Right lobe of liver (tissue), 6 donors: ENCODE measurements at regions not wholly inside any gene's neighbourhood (a gene's known extent, or its start where the extent isn't known, plus 50 kb on each side); places are given as distances from the start of the nearest gene placed in this dataset.

ENCODE experiments used
- ATAC-seq, 4 donors: fragments of 200-7000 bp; cut with Tn5 transposase; one replicate each; pipeline ENCODE4 v1.9.1; 2020; ENCODE audit warnings: mild to moderate bottlenecking in 4 of 4, moderate library complexity in 4 of 4
- DNase-seq, 3 donors: peaks; one replicate each; pipeline ENCODE4 v3.0.0-alpha.2; 2020
- H3K27ac ChIP-seq, 3 donors: fragments of 200-600 bp; one replicate each; pipeline ENCODE4 v1.8.0; 2022
- H3K27me3 ChIP-seq, 2 donors: fragments of 200-600 bp; one replicate each; pipeline ENCODE4 v1.8.0; 2022
- H3K36me3 ChIP-seq, 4 donors: fragments of 200-600 bp; sonication (generic) in 1 of 4; one replicate each; pipeline versions ENCODE4 v1.5.1 to v1.8.0; 2017 to 2022; ENCODE audit warnings: control low read depth in 1 of 4
- H3K4me1 ChIP-seq, 4 donors: fragments of 200-600 bp; sonication (generic) in 1 of 4; one replicate each; pipeline versions ENCODE4 v1.5.1 to v1.8.0; 2017 to 2022; ENCODE audit warnings: control low read depth in 1 of 4
- H3K4me3 ChIP-seq, 3 donors: fragments of 200-600 bp; one replicate each; pipeline ENCODE4 v1.8.0; 2022
- H3K9me3 ChIP-seq, 4 donors: fragments of 200-600 bp; sonication (generic) in 1 of 4; one replicate each; pipeline versions ENCODE4 v1.5.1 to v1.8.0; 2017 to 2022; ENCODE audit warnings: control low read depth in 1 of 4
- POLR2A ChIP-seq: fragments of 450-650 bp; IDR thresholded peaks from one replicate; pipeline ENCODE4 v1.6.1; 2017; ENCODE audit warnings: antibody characterized with exemption, mild to moderate bottlenecking
- WGBS: methylation state at CpG from one replicate; pipeline ENCODE4 v1.1.6; 2018; ENCODE audit warnings: low coverage, low lambda C conversion rate; ENCODE audit not compliant: insufficient coverage; ENCODE audit errors: missing lambda C conversion rate; 5-methylcytosine and 5-hydroxymethylcytosine counted together
- intact Hi-C, 2 donors: fragments of 100-400 bp; cut with DNase I; formaldehyde crosslinking; loops; one replicate each; pipeline versions ENCODE4 v1.11.2 to v1.14.1; 2022
- TF ChIP-seq, protein P1 (sequence below), 4 donors: fragments of 200-600 bp in 3 of 4; fragments of 450-650 bp in 1 of 4; IDR thresholded peaks; one replicate each; pipeline versions ENCODE4 v1.5.1 to v1.8.0; 2016 to 2022; ENCODE audit warnings: antibody characterized with exemption in 4 of 4, mild to moderate bottlenecking in 2 of 4
- donor health status: DM: no; HTN: yes; CAD: no.
- donor health status: DM: no; HTN: no; CAD: no.
- donor health status: DM: no; HTN: no; CAD: no.
- donor health status: DM: no; HTN: yes; CAD: no.
- donor health status: DM: no; HTN: yes; CAD: no.

DNA sequence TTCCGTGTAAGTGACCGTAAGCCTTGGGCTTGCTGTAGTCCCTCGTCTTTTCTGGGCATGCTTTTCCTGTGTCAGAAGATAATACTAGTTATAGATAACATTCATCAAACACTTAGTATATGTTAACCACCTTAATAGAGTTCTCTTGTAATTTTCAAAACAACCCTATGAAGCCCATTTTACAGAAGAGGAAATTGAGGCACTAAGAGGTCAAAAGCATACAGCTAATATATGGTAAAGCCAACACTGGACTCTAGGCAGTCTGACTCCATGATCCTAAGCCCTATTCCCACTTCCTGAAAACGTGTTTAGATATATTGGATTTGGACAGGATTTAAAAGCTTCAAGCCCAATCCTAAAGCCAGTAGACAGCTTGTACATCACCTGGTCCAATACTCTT lies 153.8 kb downstream of the CEP120 start:
- H3K36me3 ChIP-seq = no peaks in the 10 kb centered on the region
- no peaks in the 10 kb centered on the region for H3K9me3 ChIP-seq
- TF ChIP-seq, protein P1, sequence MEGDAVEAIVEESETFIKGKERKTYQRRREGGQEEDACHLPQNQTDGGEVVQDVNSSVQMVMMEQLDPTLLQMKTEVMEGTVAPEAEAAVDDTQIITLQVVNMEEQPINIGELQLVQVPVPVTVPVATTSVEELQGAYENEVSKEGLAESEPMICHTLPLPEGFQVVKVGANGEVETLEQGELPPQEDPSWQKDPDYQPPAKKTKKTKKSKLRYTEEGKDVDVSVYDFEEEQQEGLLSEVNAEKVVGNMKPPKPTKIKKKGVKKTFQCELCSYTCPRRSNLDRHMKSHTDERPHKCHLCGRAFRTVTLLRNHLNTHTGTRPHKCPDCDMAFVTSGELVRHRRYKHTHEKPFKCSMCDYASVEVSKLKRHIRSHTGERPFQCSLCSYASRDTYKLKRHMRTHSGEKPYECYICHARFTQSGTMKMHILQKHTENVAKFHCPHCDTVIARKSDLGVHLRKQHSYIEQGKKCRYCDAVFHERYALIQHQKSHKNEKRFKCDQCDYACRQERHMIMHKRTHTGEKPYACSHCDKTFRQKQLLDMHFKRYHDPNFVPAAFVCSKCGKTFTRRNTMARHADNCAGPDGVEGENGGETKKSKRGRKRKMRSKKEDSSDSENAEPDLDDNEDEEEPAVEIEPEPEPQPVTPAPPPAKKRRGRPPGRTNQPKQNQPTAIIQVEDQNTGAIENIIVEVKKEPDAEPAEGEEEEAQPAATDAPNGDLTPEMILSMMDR (IDR thresholded peaks at IDR 0.05) = no peak
- TF ChIP-seq POLR2A = no peak
- no peak for ATAC-seq
- no peaks in the 10 kb centered on the region for H3K27me3 ChIP-seq
- intact Hi-C loops = no loop called here
- H3K27ac ChIP-seq = no peak overlapping the region
- no peak for DNase-seq
- 59% methylated on average over 4 of the region's 4 CpGs for WGBS
- H3K4me1 ChIP-seq = no peaks in the 10 kb centered on the region
- no peak overlapping the region for H3K4me3 ChIP-seq

DNA sequence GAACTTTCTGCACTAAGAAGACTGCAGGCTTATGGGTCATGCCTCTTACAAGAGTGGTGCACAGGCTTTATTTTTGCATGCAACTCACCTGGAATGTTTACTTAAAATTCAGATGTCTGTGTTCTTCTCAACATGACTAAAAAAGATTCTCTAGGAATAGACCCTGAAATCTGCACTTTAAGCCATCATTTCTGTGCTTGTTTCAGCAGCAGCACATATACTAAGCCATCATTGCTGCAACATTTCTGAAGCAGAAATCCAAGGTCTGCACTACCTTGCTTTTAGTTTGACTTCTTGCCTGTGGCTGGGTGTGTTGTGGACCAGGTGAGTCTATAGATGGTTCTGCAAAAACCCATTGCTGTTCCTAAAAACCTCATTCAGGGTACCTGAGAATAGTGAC lies 156.8 kb downstream of the CEP120 start:
- Histone ChIP-seq H3K4me3 (no peak overlapping the region), H3K27ac (no peak overlapping the region), H3K4me1 (no peaks in the 10 kb centered on the region), H3K9me3 (no peaks in the 10 kb centered on the region), H3K36me3 (no peaks in the 10 kb centered on the region), H3K27me3 (no peaks in the 10 kb centered on the region)
- ATAC-seq (no peak), DNase-seq (no peak)
- TF ChIP-seq, protein P1 (IDR thresholded peaks at IDR 0.05) = no peak
- TF ChIP-seq POLR2A = no peak
- intact Hi-C loops = no loop called here

DNA sequence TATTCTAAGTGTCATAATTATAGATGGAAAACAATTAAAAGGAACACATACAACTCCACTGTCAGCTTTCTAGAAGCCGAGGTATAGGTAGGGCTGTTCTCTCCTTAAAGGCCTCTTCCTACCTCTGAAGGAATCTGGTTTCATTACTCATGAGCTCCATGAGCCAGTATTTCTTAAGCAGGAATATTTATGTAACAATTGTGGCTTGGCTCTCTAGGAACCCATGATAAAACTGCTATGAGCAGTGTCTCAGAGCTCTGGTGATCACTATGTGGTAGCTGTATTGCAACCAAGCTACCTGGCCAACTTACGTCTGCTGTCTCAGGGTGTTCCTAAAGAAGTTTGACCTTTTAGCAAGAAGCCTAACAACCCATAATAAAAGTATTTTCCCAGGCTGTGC lies 157.7 kb downstream of the CEP120 start:
- Histone ChIP-seq H3K9me3 (no peaks in the 10 kb centered on the region), H3K27ac (no peak overlapping the region), H3K4me1 (no peaks in the 10 kb centered on the region), H3K36me3 (no peaks in the 10 kb centered on the region), H3K4me3 (no peak overlapping the region), H3K27me3 (no peaks in the 10 kb centered on the region)
- intact Hi-C loops = no loop called here
- DNase-seq (no peak), ATAC-seq (no peak)
- TF ChIP-seq, protein P1 (IDR thresholded peaks at IDR 0.05) = no peak
- TF ChIP-seq POLR2A = no peak
- 63% methylated on average over 2 of the region's 2 CpGs for WGBS

DNA sequence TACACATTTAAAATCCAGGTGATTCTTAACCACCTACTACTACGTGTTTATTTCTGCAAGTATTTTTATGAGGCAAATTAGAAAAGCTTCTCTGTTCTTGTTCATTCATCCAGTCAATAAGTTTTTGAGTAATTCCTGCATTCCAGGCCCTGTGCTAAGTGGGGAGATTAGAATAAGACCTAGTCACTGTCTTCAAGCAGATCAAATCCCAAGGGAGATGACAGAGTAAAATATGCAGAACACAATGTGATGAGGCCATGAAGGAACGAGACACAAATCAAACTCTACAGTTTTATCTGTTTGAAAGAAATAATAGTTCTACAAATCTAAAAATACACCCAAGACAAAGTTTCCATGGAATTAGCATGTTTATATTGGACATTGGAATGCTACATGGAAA lies 158.8 kb downstream of the CEP120 start:
- H3K4me1 ChIP-seq = no peaks in the 10 kb centered on the region
- TF ChIP-seq, protein P1 (IDR thresholded peaks at IDR 0.05) = no peak
- TF ChIP-seq POLR2A = no peak

DNA sequence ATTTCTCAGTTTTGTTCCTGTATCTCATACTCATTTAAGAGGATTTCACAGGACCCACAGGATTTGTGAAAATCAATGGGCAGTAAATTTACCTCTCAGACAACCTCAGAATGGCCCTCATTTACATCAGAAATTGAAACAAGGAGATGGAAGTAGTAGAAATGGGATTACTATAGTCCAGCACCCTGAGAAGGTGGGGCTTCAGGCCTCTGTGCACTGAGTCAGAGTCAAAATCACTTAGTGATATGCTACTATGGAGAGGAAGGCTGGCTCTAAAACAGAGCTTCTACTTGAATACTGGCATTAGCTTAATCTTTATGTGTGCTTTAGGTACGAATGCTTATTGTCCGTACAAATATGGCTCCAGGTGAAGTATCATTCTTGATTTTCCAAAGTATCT lies 159.3 kb downstream of the CEP120 start:
- no peaks in the 10 kb centered on the region for H3K27me3 ChIP-seq
- H3K4me1 ChIP-seq = no peaks in the 10 kb centered on the region
- no peak overlapping the region for H3K27ac ChIP-seq
- ATAC-seq (no peak), DNase-seq (no peak)
- no peak overlapping the region for H3K4me3 ChIP-seq
- no peaks in the 10 kb centered on the region for H3K36me3 ChIP-seq
- WGBS = 71% methylated on average over 2 of the region's 2 CpGs
- TF ChIP-seq, protein P1 (IDR thresholded peaks at IDR 0.05) = no peak
- TF ChIP-seq POLR2A = no peak
- intact Hi-C loops = no loop called here
- H3K9me3 ChIP-seq = no peaks in the 10 kb centered on the region

More for the DNA sequence above, 158.8 kb downstream of the CEP120 start:
- no peak overlapping the region for H3K4me3 ChIP-seq
- intact Hi-C loops = no loop called here
- H3K9me3 ChIP-seq = no peaks in the 10 kb centered on the region
- WGBS = 61% methylated on average over 2 of the region's 2 CpGs
- H3K27me3 ChIP-seq = no peaks in the 10 kb centered on the region
- ATAC-seq (no peak), DNase-seq (no peak)
- no peak overlapping the region for H3K27ac ChIP-seq
- no peaks in the 10 kb centered on the region for H3K36me3 ChIP-seq
